Spleen (tissue), 11 donors: ENCODE measurements at regions not wholly inside any gene's neighbourhood (a gene's known extent, or its start where the extent isn't known, plus 50 kb on each side); places are given as distances from the start of the nearest gene placed in this dataset.

Experiments used
- DNase-seq: peaks from one replicate; pipeline ENCODE4 v3.0.0-alpha.2; 2020
- H3K27ac ChIP-seq, 8 donors: fragments of 200-600 bp; sonication (generic) in 7 of 8; 1 replicate in 4 of 8; 2 replicates in 4 of 8; pipeline versions ENCODE4 v1.5.0 to v1.8.0; 2016 to 2021; ENCODE audit warnings: inconsistent platforms in 4 of 8, mild to moderate bottlenecking in 4 of 8, moderate library complexity in 1 of 8
- H3K27me3 ChIP-seq, 7 donors: fragments of 200-600 bp; sonication (generic) in 6 of 7; replicated peaks in 1 of 7; 1 replicate in 4 of 7; 2 replicates in 3 of 7; pipeline versions ENCODE4 v1.5.0 to v1.8.0; 2016 to 2021; ENCODE audit warnings: inconsistent platforms in 3 of 7, mild to moderate bottlenecking in 1 of 7
- H3K36me3 ChIP-seq, 6 donors: fragments of 200-600 bp; sonication (generic) in 5 of 6; 1 replicate in 4 of 6; 2 replicates in 2 of 6; pipeline versions ENCODE4 v1.5.0 to v1.8.0; 2016 to 2021; ENCODE audit warnings: inconsistent platforms in 2 of 6
- H3K4me1 ChIP-seq, 6 donors: fragments of 200-600 bp; sonication (generic) in 5 of 6; 1 replicate in 3 of 6; 2 replicates in 3 of 6; pipeline versions ENCODE4 v1.5.0 to v1.8.0; 2016 to 2021; ENCODE audit warnings: inconsistent platforms in 3 of 6
- H3K4me3 ChIP-seq, 8 donors: fragments of 200-600 bp; sonication (generic) in 7 of 8; 1 replicate in 4 of 8; 2 replicates in 4 of 8; pipeline versions ENCODE4 v1.5.0 to v1.8.0; 2016 to 2021; ENCODE audit warnings: inconsistent platforms in 4 of 8, mild to moderate bottlenecking in 4 of 8, moderate library complexity in 2 of 8
- H3K9me3 ChIP-seq, 8 donors: fragments of 200-600 bp; sonication (generic) in 7 of 8; 1 replicate in 4 of 8; 2 replicates in 4 of 8; pipeline versions ENCODE4 v1.5.0 to v1.8.0; 2016 to 2021; ENCODE audit warnings: inconsistent platforms in 4 of 8
- POLR2A ChIP-seq, 3 donors: fragments of 450-650 bp; IDR thresholded peaks; one replicate each; pipeline ENCODE4 v1.5.1; 2017; ENCODE audit warnings: antibody characterized with exemption in 3 of 3, mild to moderate bottlenecking in 1 of 3
- POLR2AphosphoS5 ChIP-seq, 3 donors: sonication (generic); formaldehyde crosslinking; IDR thresholded peaks; one replicate each; pipeline ENCODE4 v1.5.1; 2017; ENCODE audit warnings: antibody characterized with exemption in 3 of 3
- WGBS, 5 donors: extraction: QIAGEN DNeasy Blood & Tissue Kit in 3 of 5; methylation state at CpG; one replicate each; pipeline versions ENCODE4 v1.1.5 to v1.1.7; 2013 to 2018; 5-methylcytosine and 5-hydroxymethylcytosine counted together
- intact Hi-C: fragments of 100-400 bp; cut with DNase I; formaldehyde crosslinking; loops from one replicate; pipeline ENCODE4 v1.15.0; 2023; ENCODE audit warnings: low total_unique reads
- TF ChIP-seq, protein P1 (sequence below), 11 experiments: fragments of 200-600 bp in 7 of 11; fragments of 450-650 bp in 4 of 11; sonication (generic) in 4 of 11; IDR thresholded peaks in 8 of 11; conservative IDR thresholded peaks in 3 of 11; 1 replicate in 7 of 11; 2 replicates in 4 of 11; pipeline versions ENCODE4 v1.4.0 to v1.8.0; 2016 to 2021; ENCODE audit warnings: antibody characterized with exemption in 11 of 11, inconsistent platforms in 4 of 11, mild to moderate bottlenecking in 1 of 11
- donor health status: healthy with polysubstance abuse.
- donor health status: DM: no; HTN: no; CAD: no; lungs with moderate emphysema.
- donor health status: DM: no; HTN: no; CAD: no.
- donor health status: Bipolar disorder and iron deficiency.
- donor health status: healthy.
- donor health status: DM: no; HTN: no; CAD: no.
- donor health status: DM: yes; HTN: yes; CAD: no.

DNA sequence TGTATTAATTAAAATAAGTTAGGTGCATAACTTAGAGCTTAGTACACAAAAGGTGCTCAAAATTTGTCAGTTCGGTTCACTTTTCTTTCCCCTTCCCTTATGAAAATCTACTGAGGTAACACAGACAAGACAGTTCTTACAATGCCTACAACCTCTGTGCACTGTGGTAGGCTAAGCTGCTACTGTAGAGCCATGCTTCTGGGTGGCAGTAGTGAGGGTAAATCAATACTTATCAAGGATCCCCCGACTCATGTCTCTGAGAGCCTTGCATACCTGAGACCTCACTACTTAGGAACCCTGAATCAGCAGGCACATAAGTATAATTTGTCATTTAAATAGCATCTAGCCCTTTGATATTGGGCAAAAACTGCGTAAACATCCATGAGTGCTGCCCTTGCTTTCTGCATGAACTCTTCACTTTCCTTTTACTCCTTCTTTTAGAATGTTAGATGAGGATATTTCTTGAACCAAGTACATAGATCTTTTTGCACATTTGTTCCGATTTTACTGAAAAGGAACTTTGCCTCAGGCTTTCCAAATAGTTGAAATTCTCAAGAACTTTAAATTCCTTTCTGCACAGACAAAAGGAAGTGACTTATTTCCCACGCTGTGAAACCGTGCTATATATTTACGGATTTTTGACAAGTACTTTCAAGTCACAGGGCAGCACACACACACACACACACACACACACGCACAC, 234.4 kb downstream of the TRIB2 start:
- no peak for DNase-seq
- 36 to 40% (median 38%) methylated on average over 8 of the region's 8 CpGs for WGBS, 5 donors
- TF ChIP-seq POLR2A (IDR thresholded peaks at IDR 0.05) (no peak), POLR2AphosphoS5 (IDR thresholded peaks at IDR 0.05) (no peak)
- TF ChIP-seq, protein P1, sequence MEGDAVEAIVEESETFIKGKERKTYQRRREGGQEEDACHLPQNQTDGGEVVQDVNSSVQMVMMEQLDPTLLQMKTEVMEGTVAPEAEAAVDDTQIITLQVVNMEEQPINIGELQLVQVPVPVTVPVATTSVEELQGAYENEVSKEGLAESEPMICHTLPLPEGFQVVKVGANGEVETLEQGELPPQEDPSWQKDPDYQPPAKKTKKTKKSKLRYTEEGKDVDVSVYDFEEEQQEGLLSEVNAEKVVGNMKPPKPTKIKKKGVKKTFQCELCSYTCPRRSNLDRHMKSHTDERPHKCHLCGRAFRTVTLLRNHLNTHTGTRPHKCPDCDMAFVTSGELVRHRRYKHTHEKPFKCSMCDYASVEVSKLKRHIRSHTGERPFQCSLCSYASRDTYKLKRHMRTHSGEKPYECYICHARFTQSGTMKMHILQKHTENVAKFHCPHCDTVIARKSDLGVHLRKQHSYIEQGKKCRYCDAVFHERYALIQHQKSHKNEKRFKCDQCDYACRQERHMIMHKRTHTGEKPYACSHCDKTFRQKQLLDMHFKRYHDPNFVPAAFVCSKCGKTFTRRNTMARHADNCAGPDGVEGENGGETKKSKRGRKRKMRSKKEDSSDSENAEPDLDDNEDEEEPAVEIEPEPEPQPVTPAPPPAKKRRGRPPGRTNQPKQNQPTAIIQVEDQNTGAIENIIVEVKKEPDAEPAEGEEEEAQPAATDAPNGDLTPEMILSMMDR (IDR thresholded peaks at IDR 0.05 in 8 of 11, conservative IDR thresholded peaks at IDR 0.05 in 3 of 11) = no peak

DNA sequence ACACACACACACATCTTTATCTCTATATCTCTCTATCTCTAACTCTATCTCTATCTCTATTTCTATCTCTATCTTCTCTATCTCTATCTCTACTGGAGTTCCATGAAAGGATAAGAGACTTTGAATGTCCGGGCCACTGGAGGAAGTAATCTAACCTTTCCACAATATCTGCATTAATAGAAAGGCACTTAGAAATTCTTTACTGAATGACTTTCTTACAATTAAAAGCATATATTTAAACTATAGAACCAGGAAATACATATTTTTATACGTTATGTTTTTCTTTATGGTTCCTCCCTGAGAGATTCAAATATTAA, 234.9 kb downstream of the TRIB2 start:
- H3K4me1 ChIP-seq = no peaks in the 10 kb centered on the region
- H3K27ac ChIP-seq = no peak overlapping the region
- TF ChIP-seq POLR2AphosphoS5 (IDR thresholded peaks at IDR 0.05) = no peak
- TF ChIP-seq, protein P1 (IDR thresholded peaks at IDR 0.05 in 8 of 11, conservative IDR thresholded peaks at IDR 0.05 in 3 of 11) = no peak
- TF ChIP-seq POLR2A (IDR thresholded peaks at IDR 0.05) = no peak
- no peak overlapping the region for H3K4me3 ChIP-seq
- peaks cover 0 to 16% (median 0%) of the 10 kb centered on the region in 7 donors for H3K27me3 ChIP-seq
- intact Hi-C loops = no loop called here
- 29 to 38% (median 29%) methylated on average over 2 of the region's 2 CpGs for WGBS, 5 donors
- DNase-seq = no peak
- H3K9me3 ChIP-seq = no peaks in the 10 kb centered on the region
- H3K36me3 ChIP-seq = no peaks in the 10 kb centered on the region

More for the DNA sequence above, 234.4 kb downstream of the TRIB2 start:
- Histone ChIP-seq H3K4me3 (no peak overlapping the region), H3K27me3 (peaks cover 0 to 16% (median 0%) of the 10 kb centered on the region in 7 donors), H3K4me1 (no peaks in the 10 kb centered on the region), H3K27ac (no peak overlapping the region), H3K36me3 (no peaks in the 10 kb centered on the region), H3K9me3 (no peaks in the 10 kb centered on the region)
- intact Hi-C loops = no loop called here

DNA sequence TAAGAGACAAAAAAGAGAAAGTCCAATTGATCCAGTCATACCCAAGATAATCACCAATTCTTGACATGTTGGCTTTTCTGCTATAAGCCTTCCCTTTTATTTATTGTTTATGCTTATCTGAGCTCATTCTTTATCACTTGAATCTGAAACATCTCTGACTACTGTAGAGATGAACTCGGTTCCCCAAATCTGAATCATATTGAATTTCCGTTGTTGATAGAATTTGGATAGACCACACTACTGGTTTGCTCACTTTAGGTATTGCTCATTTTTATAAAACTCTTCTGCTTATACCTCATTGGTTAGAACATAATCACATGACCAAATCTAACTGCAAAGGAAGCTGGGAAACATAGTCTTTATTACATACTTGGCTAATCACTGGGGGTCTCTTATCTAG, 236.9 kb downstream of the TRIB2 start:
- Histone ChIP-seq H3K36me3 (no peaks in the 10 kb centered on the region), H3K27ac (no peak overlapping the region), H3K27me3 (peaks cover 0 to 16% (median 0%) of the 10 kb centered on the region in 7 donors), H3K4me1 (no peaks in the 10 kb centered on the region), H3K9me3 (no peaks in the 10 kb centered on the region), H3K4me3 (no peak overlapping the region)
- WGBS, 5 donors = 87 to 97% (median 93%) methylated on average over 2 of the region's 2 CpGs
- TF ChIP-seq POLR2A (IDR thresholded peaks at IDR 0.05) (no peak), POLR2AphosphoS5 (IDR thresholded peaks at IDR 0.05) (no peak)
- TF ChIP-seq, protein P1 (IDR thresholded peaks at IDR 0.05 in 8 of 11, conservative IDR thresholded peaks at IDR 0.05 in 3 of 11) = no peak
- no peak for DNase-seq
- intact Hi-C loops = no loop called here

DNA sequence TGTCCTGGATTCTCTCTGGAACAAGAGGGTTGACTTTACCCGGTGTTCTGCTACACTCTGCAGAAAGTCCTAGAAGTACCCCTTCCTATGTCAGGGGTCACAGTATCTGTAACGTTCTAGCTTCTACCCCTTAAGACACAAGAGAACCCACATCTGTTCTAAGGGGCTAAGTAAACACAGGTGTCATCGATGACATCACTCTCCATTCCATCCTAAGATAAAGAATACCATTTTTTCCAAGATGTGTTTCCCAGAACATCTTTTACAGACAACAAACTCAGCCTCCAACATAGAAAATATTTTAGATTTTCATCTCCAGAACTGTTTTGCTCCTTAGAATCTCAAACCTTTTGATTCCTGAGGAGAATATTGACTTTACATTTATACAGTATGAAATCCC, 239.1 kb downstream of the TRIB2 start:
- H3K4me3 ChIP-seq = no peak overlapping the region
- no peak for DNase-seq
- peaks cover 0 to 6% (median 0%) of the 10 kb centered on the region in 8 donors for H3K9me3 ChIP-seq
- no peaks in the 10 kb centered on the region for H3K36me3 ChIP-seq
- intact Hi-C loops = no loop called here
- WGBS, 5 donors = 54 to 79% (median 69%) methylated on average over 3 of the region's 3 CpGs
- no peaks in the 10 kb centered on the region for H3K4me1 ChIP-seq
- TF ChIP-seq POLR2AphosphoS5 (IDR thresholded peaks at IDR 0.05) (no peak), POLR2A (IDR thresholded peaks at IDR 0.05) (no peak)
- TF ChIP-seq, protein P1 (IDR thresholded peaks at IDR 0.05 in 8 of 11, conservative IDR thresholded peaks at IDR 0.05 in 3 of 11) = no peak
- peaks cover 0 to 16% (median 0%) of the 10 kb centered on the region in 7 donors for H3K27me3 ChIP-seq
- H3K27ac ChIP-seq = no peak overlapping the region
